ENCODE measurements at regions not wholly inside any gene's neighbourhood (a gene's known extent, or its start where the extent isn't known, plus 50 kb on each side); places are given as distances from the start of the nearest gene placed in this dataset.

DNA sequence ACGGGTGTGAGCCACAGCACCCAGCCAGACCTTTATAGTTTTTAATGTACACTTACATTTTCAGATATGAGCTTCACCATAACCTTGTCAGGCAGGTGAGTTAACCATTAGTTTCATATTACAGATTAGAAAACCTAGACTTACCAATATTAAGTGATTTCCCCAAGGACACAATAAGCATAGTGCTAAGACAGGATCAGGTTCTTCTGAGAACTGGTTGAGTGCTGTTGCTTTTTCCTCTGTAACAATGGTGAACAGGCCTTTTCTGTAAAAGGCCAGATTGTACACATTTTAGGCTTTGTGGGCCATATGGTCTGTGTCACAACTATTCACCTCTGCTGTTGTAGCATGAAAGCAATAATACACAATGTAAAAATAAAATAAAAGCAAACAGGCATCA is 332.0 kb downstream of the PIK3C3 start:
- TF ChIP-seq, protein P1, sequence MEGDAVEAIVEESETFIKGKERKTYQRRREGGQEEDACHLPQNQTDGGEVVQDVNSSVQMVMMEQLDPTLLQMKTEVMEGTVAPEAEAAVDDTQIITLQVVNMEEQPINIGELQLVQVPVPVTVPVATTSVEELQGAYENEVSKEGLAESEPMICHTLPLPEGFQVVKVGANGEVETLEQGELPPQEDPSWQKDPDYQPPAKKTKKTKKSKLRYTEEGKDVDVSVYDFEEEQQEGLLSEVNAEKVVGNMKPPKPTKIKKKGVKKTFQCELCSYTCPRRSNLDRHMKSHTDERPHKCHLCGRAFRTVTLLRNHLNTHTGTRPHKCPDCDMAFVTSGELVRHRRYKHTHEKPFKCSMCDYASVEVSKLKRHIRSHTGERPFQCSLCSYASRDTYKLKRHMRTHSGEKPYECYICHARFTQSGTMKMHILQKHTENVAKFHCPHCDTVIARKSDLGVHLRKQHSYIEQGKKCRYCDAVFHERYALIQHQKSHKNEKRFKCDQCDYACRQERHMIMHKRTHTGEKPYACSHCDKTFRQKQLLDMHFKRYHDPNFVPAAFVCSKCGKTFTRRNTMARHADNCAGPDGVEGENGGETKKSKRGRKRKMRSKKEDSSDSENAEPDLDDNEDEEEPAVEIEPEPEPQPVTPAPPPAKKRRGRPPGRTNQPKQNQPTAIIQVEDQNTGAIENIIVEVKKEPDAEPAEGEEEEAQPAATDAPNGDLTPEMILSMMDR (IDR thresholded peaks at IDR 0.05), result no peak
- TF ChIP-seq EZH2 (IDR thresholded peaks at IDR 0.05) (no peak), EZH2phosphoT487 (IDR thresholded peaks at IDR 0.05) (no peak)

Measured in neural progenitor cell (in vitro differentiated cells).